ENCODE measurements at regions not wholly inside any gene's neighbourhood (a gene's known extent, or its start where the extent isn't known, plus 50 kb on each side); places are given as distances from the start of the nearest gene placed in this dataset.

GRCh38 chr2:196452758-196453157 lies 186.8 kb upstream of the CCDC150 start:
- DNase-seq (ENCODE audit: low spot score) (no peak), ATAC-seq (no peak)
- Mint-ChIP-seq H3K4me1 (ENCODE audit: low read depth in 2 of 2) (no peaks in the 10 kb centered on the region), H3K36me3 (no peaks in the 10 kb centered on the region), H3K4me3 (no peak overlapping the region), H3K27ac (no peak overlapping the region), H3K9me3 (no peaks in the 10 kb centered on the region), H3K27me3 (peaks cover 14 to 29% of the 10 kb centered on the region in 2 donors)

DNA sequence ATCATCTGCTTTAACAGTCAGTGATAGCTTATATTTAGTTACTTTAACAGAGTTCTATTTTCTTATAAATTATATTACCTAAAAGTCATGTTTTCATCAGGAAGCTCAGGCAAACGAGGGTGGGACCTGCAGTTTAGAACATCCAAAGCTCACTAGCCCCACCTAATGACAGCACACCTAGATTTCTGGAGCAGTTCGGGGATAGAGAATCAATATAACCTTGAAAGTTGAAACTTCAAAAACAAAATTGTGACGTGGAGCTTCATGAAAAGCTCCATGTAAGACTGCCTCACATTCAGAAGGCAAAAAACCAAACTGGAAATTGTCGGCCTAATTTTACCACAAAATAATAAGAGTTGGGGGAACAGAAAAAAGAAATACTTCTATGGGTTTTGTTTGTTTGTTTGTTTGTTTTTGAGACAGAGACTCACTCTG lies 185.9 kb upstream of the CCDC150 start:
- ATAC-seq (no peak), DNase-seq (ENCODE audit: low spot score) (no peak)
- H3K36me3 Mint-ChIP-seq, result no peaks in the 10 kb centered on the region
- H3K9me3 Mint-ChIP-seq, result no peaks in the 10 kb centered on the region
- no peaks in the 10 kb centered on the region for H3K4me1 Mint-ChIP-seq (ENCODE audit: low read depth in 2 of 2)
- no peak overlapping the region for H3K27ac Mint-ChIP-seq
- peaks cover 17 to 32% of the 10 kb centered on the region in 2 donors for H3K27me3 Mint-ChIP-seq
- H3K4me3 Mint-ChIP-seq, result no peak overlapping the region

- Mint-ChIP-seq H3K4me3 (no peak overlapping the region), H3K27me3 (peaks cover 23 to 38% of the 10 kb centered on the region in 2 donors), H3K36me3 (no peaks in the 10 kb centered on the region), H3K9me3 (no peaks in the 10 kb centered on the region), H3K27ac (no peak overlapping the region), H3K4me1 (ENCODE audit: low read depth in 2 of 2) (peaks cover 5 to 7% of the 10 kb centered on the region in 2 donors)
- no peak for DNase-seq (ENCODE audit: low spot score)
- no peak for ATAC-seq
These were observed 185.0 kb upstream of the CCDC150 start for GRCh38 chr2:196454492-196454891.

- Mint-ChIP-seq H3K4me3 (no peak overlapping the region), H3K9me3 (no peaks in the 10 kb centered on the region), H3K27ac (no peak overlapping the region), H3K4me1 (ENCODE audit: low read depth in 2 of 2) (peaks cover 10 to 13% of the 10 kb centered on the region in 2 donors), H3K36me3 (no peaks in the 10 kb centered on the region), H3K27me3 (peaks cover 39 to 47% of the 10 kb centered on the region in 2 donors)
- DNase-seq (ENCODE audit: low spot score), result no peak
- ATAC-seq, result no peak
These were observed 180.0 kb upstream of the CCDC150 start for GRCh38 chr2:196459539-196459938.

DNA sequence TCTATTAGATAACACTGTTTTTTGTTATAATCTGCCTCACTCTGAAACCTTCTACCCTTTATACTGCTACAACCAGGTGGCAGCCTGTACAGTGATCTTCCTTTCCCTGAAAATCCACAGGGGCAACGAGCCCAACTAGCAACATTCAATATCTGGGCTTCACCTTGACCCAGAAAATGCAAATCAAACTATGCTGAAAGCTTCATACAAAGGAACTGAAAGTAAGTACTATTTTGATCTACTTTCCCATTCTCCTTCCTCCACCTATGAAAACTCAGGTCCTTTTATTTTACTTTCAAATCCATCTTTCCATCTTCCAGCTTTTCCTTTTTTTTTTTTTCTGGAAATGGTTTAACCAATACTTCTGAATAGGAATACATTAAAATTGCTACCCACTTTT lies 175.8 kb upstream of the CCDC150 start:
- Mint-ChIP-seq H3K27ac (no peak overlapping the region), H3K9me3 (no peaks in the 10 kb centered on the region), H3K27me3 (peaks cover 41 to 56% of the 10 kb centered on the region in 2 donors), H3K36me3 (no peaks in the 10 kb centered on the region), H3K4me3 (no peak overlapping the region), H3K4me1 (ENCODE audit: low read depth in 2 of 2) (peaks cover 10 to 13% of the 10 kb centered on the region in 2 donors)
- DNase-seq (ENCODE audit: low spot score) (no peak), ATAC-seq (no peak)

GRCh38 chr2:196464311-196464710 lies 175.2 kb upstream of the CCDC150 start:
- Mint-ChIP-seq H3K4me3 (no peak overlapping the region), H3K27ac (no peak overlapping the region), H3K4me1 (ENCODE audit: low read depth in 2 of 2) (peaks cover 6 to 8% of the 10 kb centered on the region in 2 donors), H3K36me3 (no peaks in the 10 kb centered on the region), H3K27me3 (peaks cover 41 to 56% of the 10 kb centered on the region in 2 donors), H3K9me3 (no peaks in the 10 kb centered on the region)
- no peak for DNase-seq (ENCODE audit: low spot score)
- no peak for ATAC-seq

- peaks cover 30 to 50% of the 10 kb centered on the region in 2 donors for H3K27me3 Mint-ChIP-seq
- no peak overlapping the region for H3K4me3 Mint-ChIP-seq
- DNase-seq (ENCODE audit: low spot score), result no peak
- no peak for ATAC-seq
- no peaks in the 10 kb centered on the region for H3K4me1 Mint-ChIP-seq (ENCODE audit: low read depth in 2 of 2)
- no peaks in the 10 kb centered on the region for H3K9me3 Mint-ChIP-seq
- no peaks in the 10 kb centered on the region for H3K36me3 Mint-ChIP-seq
- no peak overlapping the region for H3K27ac Mint-ChIP-seq
These were observed 172.9 kb upstream of the CCDC150 start for GRCh38 chr2:196466581-196466980.

DNA sequence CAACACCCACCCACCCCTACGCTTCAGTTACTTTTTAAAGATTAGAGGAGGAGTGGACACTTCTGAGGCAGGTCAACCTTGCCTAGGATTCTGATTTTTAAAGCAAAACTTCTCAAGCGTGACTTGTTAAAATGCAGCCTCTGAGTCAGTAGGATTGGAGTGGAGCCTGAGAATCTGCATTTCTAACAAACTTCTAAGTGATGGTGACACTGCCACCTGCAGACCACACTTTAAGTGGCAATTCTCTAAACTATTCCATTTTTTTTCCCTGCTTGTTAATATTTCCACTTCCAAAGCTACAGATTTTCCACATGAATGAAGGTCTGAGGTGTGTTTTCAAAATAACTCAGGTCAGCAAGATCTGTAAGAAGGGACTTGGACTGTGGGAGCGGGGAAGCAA lies 171.1 kb upstream of the CCDC150 start:
- Mint-ChIP-seq H3K4me3 (no peak overlapping the region), H3K9me3 (no peaks in the 10 kb centered on the region), H3K27me3 (peaks cover 28 to 51% of the 10 kb centered on the region in 2 donors), H3K36me3 (no peaks in the 10 kb centered on the region), H3K27ac (no peak overlapping the region), H3K4me1 (ENCODE audit: low read depth in 2 of 2) (no peaks in the 10 kb centered on the region)
- ATAC-seq (no peak), DNase-seq (ENCODE audit: low spot score) (no peak)

- no peak overlapping the region for H3K27ac Mint-ChIP-seq
- H3K36me3 Mint-ChIP-seq, result no peaks in the 10 kb centered on the region
- H3K27me3 Mint-ChIP-seq, result peaks cover 15 to 24% of the 10 kb centered on the region in 2 donors
- H3K4me1 Mint-ChIP-seq (ENCODE audit: low read depth in 2 of 2), result no peaks in the 10 kb centered on the region
- H3K4me3 Mint-ChIP-seq, result no peak overlapping the region
- no peak for DNase-seq (ENCODE audit: low spot score)
- H3K9me3 Mint-ChIP-seq, result no peaks in the 10 kb centered on the region
- no peak for ATAC-seq
These were observed 165.9 kb upstream of the CCDC150 start for GRCh38 chr2:196473617-196474016.

DNA sequence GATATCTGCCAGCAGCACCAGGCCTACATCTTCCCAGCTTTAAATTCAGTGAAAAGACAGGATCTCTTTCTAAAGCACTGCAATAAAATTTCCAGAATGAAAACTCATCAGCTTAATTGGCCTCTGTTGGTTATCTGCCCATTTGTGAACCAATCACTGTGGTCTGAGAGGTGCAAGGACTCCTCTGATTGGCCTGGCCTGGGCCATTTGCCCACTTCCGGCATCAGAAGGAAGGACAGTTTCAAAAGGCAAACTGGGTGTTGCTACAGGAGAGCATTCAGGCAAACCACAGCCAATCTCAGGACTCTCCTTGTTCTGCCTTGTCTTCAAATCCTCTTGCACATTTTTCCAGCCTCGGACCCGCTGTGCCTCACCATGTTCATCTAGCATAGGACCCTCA lies 163.9 kb upstream of the CCDC150 start:
- H3K4me3 Mint-ChIP-seq, result no peak overlapping the region
- H3K27ac Mint-ChIP-seq, result no peak overlapping the region
- H3K4me1 Mint-ChIP-seq (ENCODE audit: low read depth in 2 of 2), result no peaks in the 10 kb centered on the region
- H3K27me3 Mint-ChIP-seq, result peaks cover 17 to 26% of the 10 kb centered on the region in 2 donors
- H3K9me3 Mint-ChIP-seq, result no peaks in the 10 kb centered on the region
- ATAC-seq, result no peak
- H3K36me3 Mint-ChIP-seq, result no peaks in the 10 kb centered on the region
- DNase-seq (ENCODE audit: low spot score), result no peak

- no peak for ATAC-seq
- Mint-ChIP-seq H3K27ac (no peak overlapping the region), H3K4me3 (no peak overlapping the region), H3K9me3 (no peaks in the 10 kb centered on the region), H3K4me1 (ENCODE audit: low read depth in 2 of 2) (no peaks in the 10 kb centered on the region), H3K36me3 (no peaks in the 10 kb centered on the region), H3K27me3 (peaks cover 12 to 16% of the 10 kb centered on the region in 2 donors)
- no peak for DNase-seq (ENCODE audit: low spot score)
These were observed 160.9 kb upstream of the CCDC150 start for GRCh38 chr2:196478588-196478987.

DNA sequence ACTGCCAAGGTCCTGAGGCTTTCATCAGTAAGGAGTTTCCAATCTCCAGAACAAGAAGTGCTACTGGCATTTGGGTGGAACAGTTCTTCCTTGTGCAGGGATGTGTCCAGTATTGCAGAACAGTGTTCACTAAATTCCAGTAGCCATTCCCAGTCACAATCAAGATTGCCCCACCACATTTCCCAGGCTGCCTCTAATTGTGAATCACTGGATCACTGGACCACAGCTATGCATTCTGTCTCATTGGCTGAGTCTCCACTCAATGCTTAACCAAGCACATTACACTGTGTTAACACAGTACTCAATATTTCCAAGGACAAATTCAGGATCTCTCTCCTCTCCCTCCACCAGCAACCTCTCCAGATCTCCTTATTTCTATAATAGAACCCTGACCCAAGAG lies 160.2 kb upstream of the CCDC150 start:
- Mint-ChIP-seq H3K4me3 (no peak overlapping the region), H3K27ac (no peak overlapping the region), H3K4me1 (ENCODE audit: low read depth in 2 of 2) (no peaks in the 10 kb centered on the region), H3K9me3 (no peaks in the 10 kb centered on the region), H3K27me3 (peaks cover 14 to 19% of the 10 kb centered on the region in 2 donors), H3K36me3 (no peaks in the 10 kb centered on the region)
- no peak for DNase-seq (ENCODE audit: low spot score)
- ATAC-seq, result no peak

DNA sequence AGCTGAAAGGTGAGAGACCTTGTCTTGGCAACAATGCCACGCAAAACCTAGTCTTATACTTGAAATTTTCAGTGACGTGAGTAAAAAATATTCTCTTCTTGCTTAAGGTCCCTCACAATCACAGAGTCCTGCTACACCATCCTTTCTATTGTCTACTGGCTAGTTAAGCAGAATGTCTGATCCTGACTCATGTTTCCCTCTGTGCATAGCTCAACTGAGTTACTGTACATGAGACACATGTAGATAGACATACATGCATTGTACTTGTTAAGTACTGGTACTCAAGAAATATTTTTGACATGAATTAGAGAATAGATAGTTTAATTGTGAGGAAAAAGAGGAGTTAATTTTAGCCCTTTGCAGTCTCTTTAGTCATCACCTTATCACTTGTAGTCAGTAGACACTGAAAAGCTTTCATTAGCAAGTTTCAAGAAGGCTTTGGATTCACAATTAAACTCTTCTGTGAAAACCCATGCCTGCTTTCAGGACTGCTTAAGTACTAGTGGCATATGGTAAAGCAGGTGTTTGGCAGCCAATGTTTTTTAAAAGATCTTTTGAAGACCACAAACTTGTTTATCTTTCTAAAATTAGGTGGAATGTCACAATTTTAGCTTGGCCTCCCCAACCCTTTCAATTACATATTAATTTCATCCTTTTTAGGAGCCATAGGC lies 158.7 kb upstream of the CCDC150 start:
- Mint-ChIP-seq H3K9me3 (no peaks in the 10 kb centered on the region), H3K27me3 (peaks cover 22 to 33% of the 10 kb centered on the region in 2 donors), H3K27ac (no peak overlapping the region), H3K36me3 (no peaks in the 10 kb centered on the region), H3K4me3 (no peak overlapping the region), H3K4me1 (ENCODE audit: low read depth in 2 of 2) (no peaks in the 10 kb centered on the region)
- ATAC-seq (no peak), DNase-seq (ENCODE audit: low spot score) (no peak)

DNA sequence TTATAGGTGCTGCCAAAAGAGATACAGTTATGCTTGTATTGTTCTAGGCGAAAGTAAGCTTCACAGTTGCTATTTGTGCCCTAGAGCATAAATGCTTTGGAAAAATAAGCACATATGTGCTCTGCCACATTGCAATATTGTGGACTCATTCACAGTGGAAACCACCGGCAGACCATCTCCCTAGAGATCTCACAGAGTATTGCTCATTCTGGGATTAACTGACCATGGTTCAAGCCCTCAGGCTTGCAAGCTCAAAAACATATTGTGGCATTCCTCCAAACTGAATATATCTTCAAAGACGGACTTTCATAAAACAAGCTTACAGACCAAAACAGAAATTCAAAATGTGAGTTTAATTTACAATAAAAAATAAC lies 158.2 kb upstream of the CCDC150 start:
- no peaks in the 10 kb centered on the region for H3K36me3 Mint-ChIP-seq
- H3K27me3 Mint-ChIP-seq, result peaks cover 25 to 38% of the 10 kb centered on the region in 2 donors
- no peak overlapping the region for H3K27ac Mint-ChIP-seq
- H3K4me3 Mint-ChIP-seq, result no peak overlapping the region
- no peaks in the 10 kb centered on the region for H3K9me3 Mint-ChIP-seq
- ATAC-seq, result no peak
- DNase-seq (ENCODE audit: low spot score), result no peak
- H3K4me1 Mint-ChIP-seq (ENCODE audit: low read depth in 2 of 2), result no peaks in the 10 kb centered on the region

Data from natural killer cell treated with Interleukin-12 subunit alpha and Interleukin-12 subunit beta and Interleukin-15 and Interleukin-18, amount 100 ng/mL, for 72 hours (primary cell).